ENCODE measurements at regions not wholly inside any gene's neighbourhood (a gene's known extent, or its start where the extent isn't known, plus 50 kb on each side); places are given as distances from the start of the nearest gene placed in this dataset.

DNA sequence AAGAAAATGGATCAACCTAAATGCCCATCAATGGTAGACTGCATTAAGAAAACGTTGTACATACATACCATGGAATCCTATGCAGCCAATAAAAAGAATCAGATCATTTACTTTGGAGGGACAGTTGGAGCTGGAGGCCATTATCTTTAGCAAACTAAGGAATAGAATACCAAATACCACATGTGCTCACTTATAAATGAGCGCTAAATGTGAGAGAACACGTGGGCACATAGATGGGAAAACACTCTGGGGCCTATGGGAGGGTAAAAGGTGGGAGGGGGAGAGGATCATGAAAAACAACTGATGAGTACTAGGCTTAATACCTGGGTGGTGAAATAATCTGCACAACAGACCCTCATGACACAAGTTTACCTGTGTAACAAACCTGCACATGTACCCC is 1729.9 kb upstream of the PCDH10 start:
- Histone ChIP-seq H4K8ac (ENCODE audit: low read depth in 2 of 2, low read length in 2 of 2) (no peak overlapping the region), H3K18ac (ENCODE audit: low read depth, low read length) (no peak overlapping the region), H2AK9ac (replicated peaks; ENCODE audit: low read depth, low read length, poor library complexity) (no peak overlapping the region), H2BK20ac (ENCODE audit: low read depth, low read length) (no peak overlapping the region), H3K27me3 (ENCODE audit: control insufficient read depth, insufficient read depth, low read length) (no peaks in the 10 kb centered on the region), H2BK120ac (ENCODE audit: low read depth, low read length) (no peak overlapping the region), H4K20me1 (ENCODE audit: insufficient read depth, low read length) (no peaks in the 10 kb centered on the region), H3K36me3 (ENCODE audit: control insufficient read depth, insufficient read depth, low read length) (no peaks in the 10 kb centered on the region), H3K4ac (ENCODE audit: low read depth, low read length) (no peak overlapping the region), H3K79me1 (ENCODE audit: low read depth in 1 of 2, low read length in 2 of 2) (no peaks in the 10 kb centered on the region), H3K14ac (replicated peaks; ENCODE audit: low read depth, low read length) (no peak overlapping the region), H3K9me1 (ENCODE audit: insufficient read depth, low read length) (no peaks in the 10 kb centered on the region), H2BK15ac (ENCODE audit: low read depth, low read length) (no peak overlapping the region), H3K9me3 (ENCODE audit: control insufficient read depth, insufficient read depth, low read length) (peaks cover 15% of the 10 kb centered on the region), H3K4me2 (ENCODE audit: low read depth, low read length) (no peak overlapping the region), H3K4me3 (ENCODE audit: insufficient read depth, low read depth, low read length) (no peak overlapping the region), H3K27ac (ENCODE audit: insufficient read depth, low read length) (no peak overlapping the region), H3K56ac (ENCODE audit: extremely low read depth, insufficient read depth, low read length) (no peak overlapping the region), H4K5ac (ENCODE audit: low read depth, low read length) (no peak overlapping the region), H3K4me1 (ENCODE audit: control insufficient read depth, insufficient read depth, low read length) (no peaks in the 10 kb centered on the region), H2AK5ac (ENCODE audit: low read depth, low read length) (no peak overlapping the region), H4K91ac (ENCODE audit: insufficient read depth, low read depth, low read length) (no peak overlapping the region), H3K9ac (ENCODE audit: low read depth, low read length) (no peak overlapping the region), H2BK5ac (ENCODE audit: low read depth, low read length, poor library complexity, severe bottlenecking) (no peak overlapping the region), H2AFZ (replicated peaks; ENCODE audit: low read length, poor library complexity) (no peak overlapping the region), H3K23ac (ENCODE audit: low read depth, low read length) (no peak overlapping the region)
- no peak for DNase-seq
- in situ Hi-C loops (cut with MboI; ENCODE audit: low sequenced_read_pairs), result no loop called here
- no CpG with 5 or more reads among the region's 3 CpGs for WGBS, 2 experiments (ENCODE audit: extremely low coverage in 2 of 2, insufficient read length in 1 of 2)
- ATAC-seq (ENCODE audit: low read depth), result no peak
- TF ChIP-seq CTCF (conservative IDR thresholded peaks at IDR 0.05; ENCODE audit: low read depth, low read length), result no peak
- no peak for TF ChIP-seq NFE2L2 (IDR thresholded peaks at IDR 0.05; ENCODE audit: low read depth, low read length)
- no peak for TF ChIP-seq POLR2A (IDR thresholded peaks at IDR 0.05; ENCODE audit: low read depth, low read length)
- TF ChIP-seq MAZ (IDR thresholded peaks at IDR 0.05; ENCODE audit: borderline replicate concordance, low read depth, low read length), result no peak
- TF ChIP-seq MXI1 (IDR thresholded peaks at IDR 0.05; ENCODE audit: borderline replicate concordance, low read depth, low read length), result no peak
- no peak for TF ChIP-seq MAFK (IDR thresholded peaks at IDR 0.05; ENCODE audit: low read depth, low read length)
- TF ChIP-seq FOS (IDR thresholded peaks at IDR 0.05; ENCODE audit: low read depth, low read length), result no peak
- no peak for TF ChIP-seq CEBPB (IDR thresholded peaks at IDR 0.05; ENCODE audit: low read depth, low read length)
- TF ChIP-seq RCOR1 (IDR thresholded peaks at IDR 0.05; ENCODE audit: insufficient replicate concordance, low read length), result no peak
- no peak for TF ChIP-seq RFX5 (IDR thresholded peaks at IDR 0.05; ENCODE audit: low read depth, low read length)
- no peak for TF ChIP-seq BHLHE40 (IDR thresholded peaks at IDR 0.05; ENCODE audit: low read depth, low read length)
- TF ChIP-seq CHD1 (IDR thresholded peaks at IDR 0.05; ENCODE audit: low read depth, low read length), result no peak
- BruUV-seq (replicated peaks), result no TSS peak
- intact Hi-C loops (cut with micrococcal nuclease), result no loop called here
- POLR2A ChIA-PET (ENCODE audit: unreplicated experiment), result no interaction called here
- CTCF ChIA-PET, result no interaction called here
- dilution Hi-C loops (cut with HindIII; ENCODE audit: low sequenced_read_pairs, unreplicated experiment), result no loop called here

All from IMR-90 (cell line).